ENCODE measurements at regions not wholly inside any gene's neighbourhood (a gene's known extent, or its start where the extent isn't known, plus 50 kb on each side); places are given as distances from the start of the nearest gene placed in this dataset.
"Not testable (repeated sequence)": the region's sequence is repeated elsewhere in the genome, so short reads cannot be mapped to it uniquely, and the experiment has no call there.

GRCh38 chr7:28329661-28330363 lies 82.5 kb upstream of the CREB5 start:
- peaks cover 0 to 4% (median 0%) of the 10 kb centered on the region in 4 donors for H3K4me1 ChIP-seq
- intact Hi-C loops (cut with DNase I; ENCODE audit: low total_unique reads): no loop called here
- no peak overlapping the region for H3K27ac ChIP-seq
- DNase-seq: no peak
- H3K36me3 ChIP-seq: no peaks in the 10 kb centered on the region
- H3K4me3 ChIP-seq: no peak overlapping the region
- H3K27me3 ChIP-seq: no peaks in the 10 kb centered on the region
- TF ChIP-seq CTCF (IDR thresholded peaks at IDR 0.05): no peak
- peaks cover 0 to 3% (median 0%) of the 10 kb centered on the region in 3 donors for H3K9me3 ChIP-seq

DNA sequence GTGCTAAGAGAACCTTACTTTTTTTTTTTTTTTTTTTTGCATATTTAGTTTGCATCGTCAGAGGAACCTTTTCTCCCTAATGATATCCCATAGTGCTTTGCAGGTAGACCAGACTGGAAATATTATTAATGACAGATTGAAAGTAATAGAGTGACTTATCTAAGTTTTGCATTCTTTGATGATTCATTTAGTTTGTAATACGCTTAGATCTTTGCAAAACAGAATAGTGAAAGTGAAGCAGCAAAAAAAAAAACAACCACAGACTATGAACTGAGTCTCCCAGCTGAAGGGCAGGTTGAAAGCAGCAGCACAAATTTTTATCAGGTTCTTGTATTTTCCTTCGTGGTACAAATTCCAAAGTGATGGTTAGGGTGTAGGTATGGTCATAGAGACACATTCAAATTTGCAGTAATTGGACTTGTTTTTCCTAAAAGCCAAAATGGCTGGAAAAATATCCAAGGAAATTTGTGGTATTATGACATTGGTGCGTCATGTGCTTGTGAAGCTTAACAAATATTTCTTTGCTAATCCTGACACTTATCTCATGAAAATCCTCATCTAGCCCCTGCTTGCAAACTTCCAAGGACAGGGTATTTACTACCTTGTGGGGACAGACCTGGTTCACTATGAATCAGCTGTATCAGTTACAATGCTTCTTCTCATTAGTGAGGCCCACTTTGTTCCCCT lies 81.8 kb upstream of the CREB5 start:
- DNase-seq: no peak
- no peaks in the 10 kb centered on the region for H3K27me3 ChIP-seq
- no peak overlapping the region for H3K27ac ChIP-seq
- peaks cover 0 to 6% (median 0%) of the 10 kb centered on the region in 3 donors for H3K9me3 ChIP-seq
- no peak overlapping the region for H3K4me3 ChIP-seq
- H3K4me1 ChIP-seq: peaks cover 0 to 4% (median 0%) of the 10 kb centered on the region in 4 donors
- intact Hi-C loops (cut with DNase I; ENCODE audit: low total_unique reads): no loop called here
- no peak for TF ChIP-seq CTCF (IDR thresholded peaks at IDR 0.05)
- H3K36me3 ChIP-seq: no peaks in the 10 kb centered on the region

- H3K9me3 ChIP-seq: peaks cover 0 to 6% (median 0%) of the 10 kb centered on the region in 3 donors
- peaks cover 0 to 4% (median 0%) of the 10 kb centered on the region in 4 donors for H3K4me1 ChIP-seq
- no peaks in the 10 kb centered on the region for H3K36me3 ChIP-seq
- intact Hi-C loops (cut with DNase I; ENCODE audit: low total_unique reads): no loop called here
- no peaks in the 10 kb centered on the region for H3K27me3 ChIP-seq
- no peak for DNase-seq
- H3K4me3 ChIP-seq: no peak overlapping the region
- no peak overlapping the region for H3K27ac ChIP-seq
- TF ChIP-seq CTCF (IDR thresholded peaks at IDR 0.05): no peak
Measured at GRCh38 chr7:28332046-28332445, 80.3 kb upstream of the CREB5 start.

DNA sequence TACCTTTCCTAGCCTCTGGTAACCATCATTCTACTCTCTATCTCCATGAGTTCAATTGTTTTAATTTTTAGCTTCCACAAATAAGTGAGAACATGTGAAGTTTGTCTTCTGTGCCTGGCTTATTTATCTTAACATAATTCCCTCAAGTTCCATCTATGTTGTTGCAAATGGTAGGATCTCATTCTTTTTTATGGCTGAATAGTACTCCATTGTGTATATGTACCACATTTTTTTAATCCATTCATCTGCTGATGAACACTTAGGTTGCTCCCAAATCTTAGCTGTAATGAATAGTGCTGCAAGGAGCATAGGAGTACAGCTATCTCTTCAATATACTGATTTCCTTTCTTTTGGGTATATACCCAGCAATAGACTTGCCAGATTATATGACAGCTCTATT lies 78.8 kb upstream of the CREB5 start:
- H3K4me1 ChIP-seq; H3K36me3 ChIP-seq; H3K27me3 ChIP-seq; H3K4me3 ChIP-seq; H3K27ac ChIP-seq; intact Hi-C loops (cut with DNase I; ENCODE audit: low total_unique reads); H3K9me3 ChIP-seq; DNase-seq: not testable (repeated sequence)

DNA sequence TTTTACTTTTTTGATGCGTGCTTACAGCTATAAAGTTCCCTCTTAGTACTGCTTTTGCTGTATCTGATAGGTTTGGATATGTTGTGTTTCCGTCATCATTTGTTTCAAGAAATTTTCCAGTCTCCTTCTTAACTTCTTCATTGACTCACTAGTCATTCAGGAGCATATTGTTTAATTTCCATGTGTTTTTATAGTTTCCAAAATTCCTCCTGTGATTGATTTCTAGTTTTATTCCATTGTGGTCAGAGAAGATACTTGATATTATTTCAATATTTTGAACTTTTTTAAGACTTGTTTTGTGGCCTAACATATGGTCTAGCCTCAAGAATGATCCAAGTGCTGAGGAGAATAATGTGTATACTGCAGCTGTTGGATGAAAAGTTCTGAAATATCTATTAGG lies 75.5 kb upstream of the CREB5 start:
- Histone ChIP-seq H3K27ac (no peak overlapping the region), H3K4me1 (no peaks in the 10 kb centered on the region), H3K9me3 (peaks cover 0 to 13% (median 0%) of the 10 kb centered on the region in 3 donors), H3K36me3 (no peaks in the 10 kb centered on the region), H3K27me3 (no peaks in the 10 kb centered on the region), H3K4me3 (no peak overlapping the region)
- DNase-seq: no peak
- TF ChIP-seq CTCF (IDR thresholded peaks at IDR 0.05): no peak
- intact Hi-C loops (cut with DNase I; ENCODE audit: low total_unique reads): no loop called here

DNA sequence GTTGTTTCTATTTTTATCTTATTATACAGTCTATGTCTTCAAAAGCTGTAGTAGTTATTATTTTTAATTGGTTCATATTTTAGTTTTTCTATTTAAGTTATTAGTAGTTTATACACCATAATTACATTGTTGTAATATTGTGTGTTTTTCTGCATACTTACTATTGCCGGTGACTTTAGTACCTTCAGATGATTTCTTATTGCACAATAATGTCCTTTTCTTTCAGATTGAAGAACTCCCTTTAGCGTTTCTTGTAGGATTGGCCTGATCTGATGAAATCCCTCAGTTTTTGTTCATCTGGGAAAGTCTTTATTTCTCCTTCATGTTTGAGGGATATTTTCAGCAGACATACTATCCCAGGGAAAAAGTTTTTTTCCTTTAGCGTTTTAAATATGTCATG lies 74.3 kb upstream of the CREB5 start:
- intact Hi-C loops (cut with DNase I; ENCODE audit: low total_unique reads): no loop called here
- Histone ChIP-seq H3K27ac (no peak overlapping the region), H3K4me1 (no peaks in the 10 kb centered on the region), H3K4me3 (no peak overlapping the region), H3K27me3 (no peaks in the 10 kb centered on the region), H3K36me3 (no peaks in the 10 kb centered on the region), H3K9me3 (peaks cover 0 to 13% (median 0%) of the 10 kb centered on the region in 3 donors)
- TF ChIP-seq CTCF (IDR thresholded peaks at IDR 0.05): no peak
- DNase-seq: no peak

All from tibial artery (tissue), 4 donors.